Mammary epithelial cell (primary cell): ENCODE measurements at regions not wholly inside any gene's neighbourhood (a gene's known extent, or its start where the extent isn't known, plus 50 kb on each side); places are given as distances from the start of the nearest gene placed in this dataset.

Source experiments
- CTCF ChIP-seq, 2 donors: IDR thresholded peaks in 1 of 2; conservative IDR thresholded peaks in 1 of 2; 2 replicates each; pipeline ENCODE4 v1.5.1; 2011 to 2012; ENCODE audit warnings: inconsistent platforms in 2 of 2, low read length in 2 of 2, mild to moderate bottlenecking in 2 of 2, control low read depth in 1 of 2, low read depth in 1 of 2; ENCODE audit not compliant: insufficient read depth in 1 of 2; ENCODE audit errors: extremely low read depth in 1 of 2
- EZH2 ChIP-seq: IDR thresholded peaks from 2 replicates; pipeline ENCODE4 v1.6.1; 2012; ENCODE audit warnings: low read length, inconsistent platforms, borderline replicate concordance

GRCh38 chr1:239455743-239456142 lies 69.4 kb downstream of the CHRM3 start:
- TF ChIP-seq CTCF (conservative IDR thresholded peaks at IDR 0.05 in 1 of 2, IDR thresholded peaks at IDR 0.05 in 1 of 2; ENCODE audit: extremely low read depth in 1 of 2, insufficient read depth in 1 of 2, low read depth in 1 of 2, low read length in 2 of 2) (no peak), EZH2 (no peak)
